K562 (cell line): ENCODE measurements at regions not wholly inside any gene's neighbourhood (a gene's known extent, or its start where the extent isn't known, plus 50 kb on each side); places are given as distances from the start of the nearest gene placed in this dataset.

Source experiments
- ATAC-seq: fragments of 200-7000 bp; cut with Tn5 transposase; 3 replicates; pipeline ENCODE4 v1.9.1; 2020; ENCODE audit warnings: moderate library complexity
- BruUV-seq: library from RNA; stranded (reverse); fragments of 400-500 nt; replicated peaks from 2 replicates; lab custom pipeline; 2021; lab: Mats Ljungman, UMichigan
- CTCF ChIA-PET: fragments of 300-600 bp; formaldehyde crosslinking; extraction: SDS; loops from one replicate; lab custom pipeline; 2021; ENCODE audit warnings: low intra/inter-chr PET ratio; lab: Yijun Ruan, JAX
- POLR2A ChIA-PET: fragments of 300-600, 350-650 bp; sonication (Branson Sonifier 250); formaldehyde crosslinking; extraction: SDS; loops from one replicate; lab custom pipeline; 2021; ENCODE audit warnings: antibody characterized with exemption, inconsistent platforms; lab: Yijun Ruan, JAX
- DNase-seq, 4 experiments: peaks; one replicate each; pipeline versions ENCODE4 v3.0.0 to v3.0.0-alpha.2; 2011 to 2018; ENCODE audit warnings: low spot score in 3 of 4, mixed read lengths in 3 of 4; ENCODE audit errors: extremely low read depth in 1 of 4
- FAIRE-seq: peaks from 2 replicates; lab custom pipeline; 2011; peaks lifted over from hg19 to GRCh38; lab: Jason Lieb, UNC
- H2AFZ ChIP-seq: 2 replicates; pipeline ENCODE4 v1.6.0; 2011; ENCODE audit warnings: low read depth, low read length, control low read depth, inconsistent platforms
- H3K27ac ChIP-seq: fragments of 200-600 bp; 3 replicates; pipeline ENCODE4 v1.8.0; 2011; ENCODE audit warnings: low read depth, mild to moderate bottlenecking, control low read depth, inconsistent platforms, low read length, moderate library complexity, mixed read lengths; ENCODE audit errors: extremely low read depth
- H3K27me3 ChIP-seq, 2 experiments: fragments of 300-600 bp in 1 of 2; 2 replicates in 1 of 2; 3 replicates in 1 of 2; pipeline versions ENCODE4 v1.6.0 to v1.8.0; 2011; ENCODE audit warnings: inconsistent platforms in 2 of 2, low read length in 2 of 2, mild to moderate bottlenecking in 1 of 2, mixed read lengths in 1 of 2, moderate library complexity in 1 of 2; ENCODE audit not compliant: control insufficient read depth in 2 of 2, insufficient read depth in 2 of 2
- H3K36me3 ChIP-seq: fragments of 300-600 bp; 3 replicates; pipeline ENCODE4 v1.8.0; 2011; ENCODE audit warnings: mild to moderate bottlenecking, low read length, inconsistent platforms; ENCODE audit not compliant: control insufficient read depth, insufficient read depth
- H3K4me1 ChIP-seq, 2 experiments: fragments of 200-600 bp in 1 of 2; replicated peaks in 1 of 2; 2 replicates in 1 of 2; 3 replicates in 1 of 2; pipeline versions ENCODE4 v1.5.1 to v1.8.0; 2011; ENCODE audit warnings: inconsistent platforms in 2 of 2, low read length in 2 of 2, mild to moderate bottlenecking in 1 of 2, mixed read lengths in 1 of 2, moderate library complexity in 1 of 2; ENCODE audit not compliant: control insufficient read depth in 2 of 2, insufficient read depth in 2 of 2
- H3K4me2 ChIP-seq: 2 replicates; pipeline ENCODE4 v1.6.1; 2011; ENCODE audit warnings: low read length, control low read depth, inconsistent platforms, mixed read lengths; ENCODE audit not compliant: insufficient read depth
- H3K4me3 ChIP-seq: fragments of 200-600 bp; sonication (generic), shearing (Covaris generic); 2 replicates; pipeline ENCODE4 v1.5.1; 2016; ENCODE audit warnings: control low read depth, inconsistent platforms
- H3K79me2 ChIP-seq: fragments of 200-600 bp; 3 replicates; pipeline ENCODE4 v1.8.0; 2011; ENCODE audit warnings: low read length, inconsistent platforms; ENCODE audit not compliant: control insufficient read depth, insufficient read depth
- H3K9ac ChIP-seq, 2 experiments: 2 replicates each; pipeline versions ENCODE4 v1.6.0 to v1.6.1; 2011; ENCODE audit warnings: low read depth in 2 of 2, low read length in 2 of 2, control low read depth in 1 of 2, inconsistent platforms in 1 of 2, mild to moderate bottlenecking in 1 of 2, mixed read lengths in 1 of 2; ENCODE audit not compliant: insufficient read depth in 1 of 2
- H3K9me1 ChIP-seq: one replicate; pipeline ENCODE4 v1.6.0; 2011; ENCODE audit warnings: inconsistent platforms, mild to moderate bottlenecking, low read length, moderate library complexity; ENCODE audit not compliant: control insufficient read depth, insufficient read depth
- H3K9me3 ChIP-seq: replicated peaks from 2 replicates; pipeline ENCODE4 v1.5.1; 2011; ENCODE audit warnings: low read depth, low read length, inconsistent platforms; ENCODE audit not compliant: control insufficient read depth, insufficient read depth
- H4K20me1 ChIP-seq: replicated peaks from 2 replicates; pipeline ENCODE4 v1.6.1; 2011; ENCODE audit warnings: low read length, inconsistent platforms, mixed read lengths; ENCODE audit not compliant: control insufficient read depth, insufficient read depth
- E2F5 ChIP-seq: sonication (generic); formaldehyde crosslinking; IDR thresholded peaks from 2 replicates; pipeline ENCODE4 v1.8.0; 2022; ENCODE audit warnings: mild to moderate bottlenecking, missing genetic modification reagents
- E2F6 ChIP-seq, 2 experiments: IDR thresholded peaks; 2 replicates each; pipeline ENCODE4 v1.6.1; 2011; ENCODE audit warnings: borderline replicate concordance in 1 of 2, control low read depth in 1 of 2, low read depth in 1 of 2, low read length in 1 of 2, mild to moderate bottlenecking in 1 of 2, mixed read lengths in 1 of 2, moderate library complexity in 1 of 2; ENCODE audit not compliant: insufficient read depth in 1 of 2, insufficient read length in 1 of 2, poor library complexity in 1 of 2, severe bottlenecking in 1 of 2; ENCODE audit errors: extremely low read depth in 1 of 2
- MAZ ChIP-seq, 2 experiments: fragments of 450-650 bp in 1 of 2; sonication (generic) in 1 of 2; formaldehyde crosslinking; IDR thresholded peaks in 1 of 2; conservative IDR thresholded peaks in 1 of 2; 2 replicates each; pipeline versions ENCODE4 v1.4.0 to v1.5.0; 2020; ENCODE audit warnings: mild to moderate bottlenecking in 1 of 2, missing genetic modification reagents in 1 of 2
- ZBTB11 ChIP-seq, 3 experiments: fragments of 200-800 bp in 1 of 3; fragments of 250-450 bp in 1 of 3; fragments of 450-650 bp in 1 of 3; sonication (Bioruptor Pico) in 1 of 3; sonication (Bioruptor generic) in 1 of 3; formaldehyde crosslinking in 1 of 3; IDR thresholded peaks; 2 replicates each; pipeline versions ENCODE4 v1.6.1 to v1.8.0; 2016 to 2022; ENCODE audit warnings: mild to moderate bottlenecking in 2 of 3, missing genetic modification characterization in 2 of 3, missing compliant biosample characterization in 1 of 3, moderate library complexity in 1 of 3
- WGBS: fragments of 100-300 bp; shearing (Covaris generic); methylation state at CpG from one replicate; pipeline ENCODE4 v1.1.6; 2016; ENCODE audit warnings: low coverage, mixed read lengths; ENCODE audit not compliant: insufficient coverage; ENCODE audit errors: missing lambda C conversion rate; 5-methylcytosine and 5-hydroxymethylcytosine counted together
- in situ Hi-C: fragments of 300-500 bp; cut with MboI; formaldehyde crosslinking; loops from 4 replicates; pipeline ENCODE4 v1.15.0; 2018; ENCODE audit warnings: inconsistent platforms, mixed read lengths
- intact Hi-C: fragments of 100-400 bp; cut with micrococcal nuclease; formaldehyde crosslinking; loops from 2 replicates; pipeline ENCODE4 v1.14.2; 2022

- Histone ChIP-seq H3K79me2 (no peaks in the 10 kb centered on the region), H4K20me1 (no peaks in the 10 kb centered on the region), H3K27me3 (peaks cover 8 to 12% of the 10 kb centered on the region in 2 experiments; a peak in 3 of 5 replicates), H3K4me1 (no peaks in the 10 kb centered on the region)
- intact Hi-C loops = no loop called here
- FAIRE-seq = no peak
- POLR2A ChIA-PET = no interaction called here
- no peak for TF ChIP-seq MAZ (CRISPR knock-in tag; conservative IDR thresholded peaks at IDR 0.05 in 1 of 2, IDR thresholded peaks at IDR 0.05 in 1 of 2)
- no peak for TF ChIP-seq E2F5 (CRISPR knock-in tag)
- peak in 1 of 3 experiments; percentile 18; a peak in 1 of 6 replicates for TF ChIP-seq ZBTB11 (CRISPR knock-in tag; IDR thresholded peaks at IDR 0.05)
- no peak for TF ChIP-seq E2F6 (IDR thresholded peaks at IDR 0.05; ENCODE audit: borderline replicate concordance in 1 of 2, extremely low read depth in 1 of 2, insufficient read depth in 1 of 2, insufficient read length in 1 of 2, low read depth in 1 of 2, low read length in 1 of 2, poor library complexity in 1 of 2, severe bottlenecking in 1 of 2)
- TF ChIP-seq, all 486 proteins: peak for 1
- H3K9ac ChIP-seq = no peak overlapping the region
- H3K27ac ChIP-seq = no peak overlapping the region
- ATAC-seq = no peak
- H3K4me2 ChIP-seq = no peak overlapping the region
- peaks cover 3% of the 10 kb centered on the region for H3K9me1 ChIP-seq
- BruUV-seq = no TSS peak
- no peak for DNase-seq
- CTCF ChIA-PET = no interaction called here
- H3K9me3 ChIP-seq = no peaks in the 10 kb centered on the region
- in situ Hi-C loops = no loop called here
- no peak overlapping the region for H3K4me3 ChIP-seq
- H3K36me3 ChIP-seq = no peaks in the 10 kb centered on the region
- WGBS = 1% methylated on average over 5 of the region's 5 CpGs
- H2AFZ ChIP-seq = no peak overlapping the region
These were observed 91.2 kb upstream of the SULF2 start for GRCh38 chr20:47876311-47877088.
